ENCODE measurements at regions not wholly inside any gene's neighbourhood (a gene's known extent, or its start where the extent isn't known, plus 50 kb on each side); places are given as distances from the start of the nearest gene placed in this dataset.

GRCh38 chr9:118515947-118516346 is 811.7 kb downstream of the TLR4 start:
- DNase-seq (ENCODE audit: low read depth in 2 of 2): no peak

- DNase-seq (ENCODE audit: low read depth in 2 of 2): no peak
Measured at GRCh38 chr9:118521261-118521660, 817.1 kb downstream of the TLR4 start.

- DNase-seq (ENCODE audit: low read depth in 2 of 2): no peak
Measured at GRCh38 chr9:118522093-118523028, 818.2 kb downstream of the TLR4 start.

GRCh38 chr9:118527261-118527660 is 823.1 kb downstream of the TLR4 start:
- DNase-seq (ENCODE audit: low read depth in 2 of 2): no peak

GRCh38 chr9:118529210-118529609 is 825.0 kb downstream of the TLR4 start:
- no peak for DNase-seq (ENCODE audit: low read depth in 2 of 2)

GRCh38 chr9:118529624-118530214 is 825.5 kb downstream of the TLR4 start:
- DNase-seq (ENCODE audit: low read depth in 2 of 2): no peak

- no peak for DNase-seq (ENCODE audit: low read depth in 2 of 2)
Measured at GRCh38 chr9:118532592-118532991, 828.4 kb downstream of the TLR4 start.

- no peak for DNase-seq (ENCODE audit: low read depth in 2 of 2)
Measured at GRCh38 chr9:118533101-118533500, 828.9 kb downstream of the TLR4 start.

- no peak for DNase-seq (ENCODE audit: low read depth in 2 of 2)
Measured at GRCh38 chr9:118533850-118534249, 829.6 kb downstream of the TLR4 start.

- no peak for DNase-seq (ENCODE audit: low read depth in 2 of 2)
Measured at GRCh38 chr9:118536153-118536552, 832.0 kb downstream of the TLR4 start.

GRCh38 chr9:118538959-118539358 is 830.3 kb downstream of the BRINP1 start:
- no peak for DNase-seq (ENCODE audit: low read depth in 2 of 2)

- no peak for DNase-seq (ENCODE audit: low read depth in 2 of 2)
Measured at GRCh38 chr9:118553465-118553864, 815.8 kb downstream of the BRINP1 start.

- no peak for DNase-seq (ENCODE audit: low read depth in 2 of 2)
Measured at GRCh38 chr9:118554987-118555386, 814.2 kb downstream of the BRINP1 start.

GRCh38 chr9:118558026-118558425 is 811.2 kb downstream of the BRINP1 start:
- no peak for DNase-seq (ENCODE audit: low read depth in 2 of 2)

- DNase-seq (ENCODE audit: low read depth in 2 of 2): no peak
Measured at GRCh38 chr9:118558891-118559290, 810.3 kb downstream of the BRINP1 start.

- DNase-seq (ENCODE audit: low read depth in 2 of 2): no peak
Measured at GRCh38 chr9:118561051-118561450, 808.2 kb downstream of the BRINP1 start.

GRCh38 chr9:118563677-118564076 is 805.6 kb downstream of the BRINP1 start:
- no peak for DNase-seq (ENCODE audit: low read depth in 2 of 2)

- DNase-seq (ENCODE audit: low read depth in 2 of 2): no peak
Measured at GRCh38 chr9:118567861-118568260, 801.4 kb downstream of the BRINP1 start.

- no peak for DNase-seq (ENCODE audit: low read depth in 2 of 2)
Measured at GRCh38 chr9:118568704-118569103, 800.5 kb downstream of the BRINP1 start.

GRCh38 chr9:118569148-118569547 is 800.1 kb downstream of the BRINP1 start:
- no peak for DNase-seq (ENCODE audit: low read depth in 2 of 2)

GRCh38 chr9:118570066-118570465 is 799.2 kb downstream of the BRINP1 start:
- no peak for DNase-seq (ENCODE audit: low read depth in 2 of 2)

GRCh38 chr9:118575341-118576070 is 793.7 kb downstream of the BRINP1 start:
- DNase-seq (ENCODE audit: low read depth in 2 of 2): no peak

GRCh38 chr9:118577121-118577520 is 792.1 kb downstream of the BRINP1 start:
- no peak for DNase-seq (ENCODE audit: low read depth in 2 of 2)

Data from stimulated activated CD8-positive, alpha-beta memory T cell treated with anti-CD3 and anti-CD28 coated beads, Interleukin-7, amount 100 ng/mL, for 4 hours (primary cell).